HAP-1 (cell line): ENCODE measurements at regions not wholly inside any gene's neighbourhood (a gene's known extent, or its start where the extent isn't known, plus 50 kb on each side); places are given as distances from the start of the nearest gene placed in this dataset.
"Not testable (repeated sequence)": the region's sequence is repeated elsewhere in the genome, so short reads cannot be mapped to it uniquely, and the experiment has no call there.

ENCODE experiments used
- DNase-seq, 2 experiments: peaks; one replicate each; pipeline ENCODE4 v3.0.0-alpha.2; 2016 to 2020; ENCODE audit warnings: low spot score in 2 of 2
- H3K27me3 ChIP-seq: fragments of 250-450 bp; sonication (Bioruptor Pico); 2 replicates; pipeline ENCODE4 v1.5.1; 2020; ENCODE audit warnings: low read depth, mild to moderate bottlenecking, moderate library complexity
- H3K36me3 ChIP-seq: fragments of 250-450 bp; sonication (Bioruptor Pico); replicated peaks from 2 replicates; pipeline ENCODE4 v1.5.1; 2020; ENCODE audit warnings: mild to moderate bottlenecking
- H3K4me1 ChIP-seq: fragments of 250-450 bp; sonication (Bioruptor Pico); 2 replicates; pipeline ENCODE4 v1.5.1; 2020; ENCODE audit warnings: mild to moderate bottlenecking
- H3K4me3 ChIP-seq: fragments of 250-450 bp; sonication (Bioruptor Pico); 2 replicates; pipeline ENCODE4 v1.5.1; 2020; ENCODE audit warnings: mild to moderate bottlenecking, moderate library complexity
- H3K9me3 ChIP-seq: fragments of 250-450 bp; sonication (Bioruptor Pico); 2 replicates; pipeline ENCODE4 v1.5.1; 2020; ENCODE audit warnings: mild to moderate bottlenecking, moderate library complexity
- in situ Hi-C: fragments of 300-500 bp; cut with MboI; formaldehyde crosslinking; loops from 3 replicates; pipeline ENCODE4 v1.14.3; 2020; ENCODE audit warnings: low sequenced_read_pairs, inconsistent platforms, mixed read lengths

- no peaks in the 10 kb centered on the region for H3K27me3 ChIP-seq
- H3K36me3 ChIP-seq, result no peaks in the 10 kb centered on the region
- H3K4me3 ChIP-seq, result no peak overlapping the region
- H3K9me3 ChIP-seq, result no peaks in the 10 kb centered on the region
- in situ Hi-C loops, result loop anchor here (25.0 kb wide), 1 partner anchor 402 kb away; no protein-coding TSS in a partner anchor
- H3K4me1 ChIP-seq, result no peaks in the 10 kb centered on the region
- no peak for DNase-seq
Measured at GRCh38 chr16:11410376-11411058, 65.3 kb downstream of the RMI2 start.

- Histone ChIP-seq H3K4me3 (no peak overlapping the region), H3K36me3 (no peaks in the 10 kb centered on the region), H3K4me1 (no peaks in the 10 kb centered on the region), H3K9me3 (no peaks in the 10 kb centered on the region), H3K27me3 (no peaks in the 10 kb centered on the region)
- DNase-seq, result no peak
- in situ Hi-C loops, result loop anchor here (25.0 kb wide), 1 partner anchor 401 kb away; no protein-coding TSS in a partner anchor
Measured at GRCh38 chr16:11411059-11411550, 65.8 kb downstream of the RMI2 start.

GRCh38 chr16:11412175-11412904, 67.1 kb downstream of the RMI2 start:
- no peaks in the 10 kb centered on the region for H3K27me3 ChIP-seq
- no peaks in the 10 kb centered on the region for H3K9me3 ChIP-seq
- DNase-seq, result no peak
- no peaks in the 10 kb centered on the region for H3K4me1 ChIP-seq
- in situ Hi-C loops, result loop anchor here (25.0 kb wide), 1 partner anchor 400 kb away; no protein-coding TSS in a partner anchor
- H3K36me3 ChIP-seq, result no peaks in the 10 kb centered on the region
- H3K4me3 ChIP-seq, result no peak overlapping the region

GRCh38 chr16:11412965-11413887, 68.0 kb downstream of the RMI2 start:
- Histone ChIP-seq H3K36me3 (no peaks in the 10 kb centered on the region), H3K27me3 (no peaks in the 10 kb centered on the region), H3K9me3 (no peaks in the 10 kb centered on the region), H3K4me3 (no peak overlapping the region), H3K4me1 (no peaks in the 10 kb centered on the region)
- in situ Hi-C loops, result loop anchor here (25.0 kb wide), 1 partner anchor 399 kb away; no protein-coding TSS in a partner anchor
- no peak for DNase-seq

- no peaks in the 10 kb centered on the region for H3K9me3 ChIP-seq
- H3K27me3 ChIP-seq, result no peaks in the 10 kb centered on the region
- H3K4me1 ChIP-seq, result no peaks in the 10 kb centered on the region
- no peak for DNase-seq
- no peaks in the 10 kb centered on the region for H3K36me3 ChIP-seq
- in situ Hi-C loops, result loop anchor here (25.0 kb wide), 1 partner anchor 398 kb away; no protein-coding TSS in a partner anchor
- H3K4me3 ChIP-seq, result no peak overlapping the region
Measured at GRCh38 chr16:11413907-11414595, 68.8 kb downstream of the RMI2 start.

GRCh38 chr16:11414815-11415775, 69.8 kb downstream of the RMI2 start:
- no peaks in the 10 kb centered on the region for H3K36me3 ChIP-seq
- H3K4me1 ChIP-seq, result no peaks in the 10 kb centered on the region
- in situ Hi-C loops, result loop anchor here (25.0 kb wide), 1 partner anchor 397 kb away; no protein-coding TSS in a partner anchor
- no peak overlapping the region for H3K4me3 ChIP-seq
- no peak for DNase-seq
- H3K9me3 ChIP-seq, result no peaks in the 10 kb centered on the region
- H3K27me3 ChIP-seq, result no peaks in the 10 kb centered on the region

GRCh38 chr16:11416228-11417001, 71.2 kb downstream of the RMI2 start:
- no peaks in the 10 kb centered on the region for H3K4me1 ChIP-seq
- in situ Hi-C loops, result loop anchor here (25.0 kb wide), 1 partner anchor 396 kb away; no protein-coding TSS in a partner anchor
- no peaks in the 10 kb centered on the region for H3K9me3 ChIP-seq
- no peak for DNase-seq
- no peaks in the 10 kb centered on the region for H3K27me3 ChIP-seq
- no peak overlapping the region for H3K4me3 ChIP-seq
- no peaks in the 10 kb centered on the region for H3K36me3 ChIP-seq

- H3K4me3 ChIP-seq, result no peak overlapping the region
- H3K27me3 ChIP-seq, result no peaks in the 10 kb centered on the region
- in situ Hi-C loops, result loop anchor here (25.0 kb wide), 1 partner anchor 395 kb away; no protein-coding TSS in a partner anchor
- DNase-seq, result no peak
- H3K9me3 ChIP-seq, result no peaks in the 10 kb centered on the region
- H3K36me3 ChIP-seq, result no peaks in the 10 kb centered on the region
- H3K4me1 ChIP-seq, result no peaks in the 10 kb centered on the region
Measured at GRCh38 chr16:11417487-11417886, 72.2 kb downstream of the RMI2 start.

- in situ Hi-C loops, result loop anchor here (25.0 kb wide), 1 partner anchor 394 kb away; no protein-coding TSS in a partner anchor
- no peaks in the 10 kb centered on the region for H3K9me3 ChIP-seq
- H3K4me3 ChIP-seq, result no peak overlapping the region
- H3K27me3 ChIP-seq, result no peaks in the 10 kb centered on the region
- no peaks in the 10 kb centered on the region for H3K4me1 ChIP-seq
- H3K36me3 ChIP-seq, result no peaks in the 10 kb centered on the region
- DNase-seq, result no peak
Measured at GRCh38 chr16:11418506-11418905, 73.2 kb downstream of the RMI2 start.

- not testable (repeated sequence) for H3K9me3 ChIP-seq, H3K4me1 ChIP-seq, DNase-seq, H3K36me3 ChIP-seq, H3K27me3 ChIP-seq, H3K4me3 ChIP-seq
- in situ Hi-C loops, result loop anchor here (25.0 kb wide), 1 partner anchor 392 kb away; no protein-coding TSS in a partner anchor
Measured at GRCh38 chr16:11420067-11420466, 74.8 kb downstream of the RMI2 start.

GRCh38 chr16:11420895-11421294, 75.6 kb downstream of the RMI2 start:
- Histone ChIP-seq H3K4me1 (no peaks in the 10 kb centered on the region), H3K27me3 (no peaks in the 10 kb centered on the region), H3K9me3 (no peaks in the 10 kb centered on the region), H3K4me3 (no peak overlapping the region), H3K36me3 (no peaks in the 10 kb centered on the region)
- in situ Hi-C loops, result loop anchor here (25.0 kb wide), 1 partner anchor 391 kb away; no protein-coding TSS in a partner anchor
- no peak for DNase-seq
